ENCODE measurements at regions not wholly inside any gene's neighbourhood (a gene's known extent, or its start where the extent isn't known, plus 50 kb on each side); places are given as distances from the start of the nearest gene placed in this dataset.

DNA sequence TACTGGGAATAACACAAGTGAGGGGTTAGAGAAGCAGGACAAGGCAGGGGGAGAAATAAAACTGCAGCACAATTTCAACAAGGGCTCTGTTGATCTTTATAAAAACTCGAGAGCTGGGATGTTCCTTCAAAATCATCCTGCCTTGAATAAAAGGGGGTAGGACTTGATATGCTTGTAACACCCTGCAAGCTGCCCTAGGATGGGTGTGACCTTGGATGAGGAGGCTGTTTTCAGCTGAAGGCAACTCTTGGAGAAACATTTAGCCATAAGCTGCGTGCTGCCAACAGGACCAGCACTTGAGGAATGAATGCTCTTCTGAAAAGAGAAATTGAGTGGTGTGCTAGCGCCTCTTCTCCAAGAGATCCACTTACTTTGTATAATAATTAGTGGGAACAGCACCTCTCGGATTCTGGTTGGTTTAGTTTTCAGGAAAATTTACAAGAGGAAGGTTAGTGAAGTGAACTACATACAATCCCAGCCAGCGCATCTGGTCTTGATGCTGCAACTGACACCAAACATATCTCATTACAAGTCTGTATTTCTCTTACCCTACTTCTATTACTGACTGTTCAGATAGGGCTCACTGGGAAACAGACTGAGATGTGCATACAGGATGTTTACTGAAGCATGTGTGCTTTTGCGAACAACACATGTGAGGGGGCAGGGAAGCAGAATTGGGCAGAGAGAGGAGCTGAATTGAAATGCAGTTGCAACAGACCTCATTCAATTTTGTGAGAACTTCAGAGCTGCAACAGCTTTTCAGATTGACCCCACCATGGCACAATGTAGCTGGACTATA, 643.0 kb upstream of the GOLIM4 start:
- no peak for TF ChIP-seq POLR2A (IDR thresholded peaks at IDR 0.05)
- TF ChIP-seq, protein P1, sequence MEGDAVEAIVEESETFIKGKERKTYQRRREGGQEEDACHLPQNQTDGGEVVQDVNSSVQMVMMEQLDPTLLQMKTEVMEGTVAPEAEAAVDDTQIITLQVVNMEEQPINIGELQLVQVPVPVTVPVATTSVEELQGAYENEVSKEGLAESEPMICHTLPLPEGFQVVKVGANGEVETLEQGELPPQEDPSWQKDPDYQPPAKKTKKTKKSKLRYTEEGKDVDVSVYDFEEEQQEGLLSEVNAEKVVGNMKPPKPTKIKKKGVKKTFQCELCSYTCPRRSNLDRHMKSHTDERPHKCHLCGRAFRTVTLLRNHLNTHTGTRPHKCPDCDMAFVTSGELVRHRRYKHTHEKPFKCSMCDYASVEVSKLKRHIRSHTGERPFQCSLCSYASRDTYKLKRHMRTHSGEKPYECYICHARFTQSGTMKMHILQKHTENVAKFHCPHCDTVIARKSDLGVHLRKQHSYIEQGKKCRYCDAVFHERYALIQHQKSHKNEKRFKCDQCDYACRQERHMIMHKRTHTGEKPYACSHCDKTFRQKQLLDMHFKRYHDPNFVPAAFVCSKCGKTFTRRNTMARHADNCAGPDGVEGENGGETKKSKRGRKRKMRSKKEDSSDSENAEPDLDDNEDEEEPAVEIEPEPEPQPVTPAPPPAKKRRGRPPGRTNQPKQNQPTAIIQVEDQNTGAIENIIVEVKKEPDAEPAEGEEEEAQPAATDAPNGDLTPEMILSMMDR (IDR thresholded peaks at IDR 0.05) = no peak

All from right lobe of liver (tissue), 4 donors.